Right lobe of liver (tissue), 6 donors: ENCODE measurements at regions not wholly inside any gene's neighbourhood (a gene's known extent, or its start where the extent isn't known, plus 50 kb on each side); places are given as distances from the start of the nearest gene placed in this dataset.

ENCODE experiments used
- ATAC-seq, 4 donors: fragments of 200-7000 bp; cut with Tn5 transposase; one replicate each; pipeline ENCODE4 v1.9.1; 2020; ENCODE audit warnings: mild to moderate bottlenecking in 4 of 4, moderate library complexity in 4 of 4
- DNase-seq, 3 donors: peaks; one replicate each; pipeline ENCODE4 v3.0.0-alpha.2; 2020
- H3K27ac ChIP-seq, 3 donors: fragments of 200-600 bp; one replicate each; pipeline ENCODE4 v1.8.0; 2022
- H3K27me3 ChIP-seq, 2 donors: fragments of 200-600 bp; one replicate each; pipeline ENCODE4 v1.8.0; 2022
- H3K36me3 ChIP-seq, 4 donors: fragments of 200-600 bp; sonication (generic) in 1 of 4; one replicate each; pipeline versions ENCODE4 v1.5.1 to v1.8.0; 2017 to 2022; ENCODE audit warnings: control low read depth in 1 of 4
- H3K4me1 ChIP-seq, 4 donors: fragments of 200-600 bp; sonication (generic) in 1 of 4; one replicate each; pipeline versions ENCODE4 v1.5.1 to v1.8.0; 2017 to 2022; ENCODE audit warnings: control low read depth in 1 of 4
- H3K4me3 ChIP-seq, 3 donors: fragments of 200-600 bp; one replicate each; pipeline ENCODE4 v1.8.0; 2022
- H3K9me3 ChIP-seq, 4 donors: fragments of 200-600 bp; sonication (generic) in 1 of 4; one replicate each; pipeline versions ENCODE4 v1.5.1 to v1.8.0; 2017 to 2022; ENCODE audit warnings: control low read depth in 1 of 4
- CTCF ChIP-seq, 4 donors: fragments of 200-600 bp in 3 of 4; fragments of 450-650 bp in 1 of 4; IDR thresholded peaks; one replicate each; pipeline versions ENCODE4 v1.5.1 to v1.8.0; 2016 to 2022; ENCODE audit warnings: antibody characterized with exemption in 4 of 4, mild to moderate bottlenecking in 2 of 4
- POLR2A ChIP-seq: fragments of 450-650 bp; IDR thresholded peaks from one replicate; pipeline ENCODE4 v1.6.1; 2017; ENCODE audit warnings: antibody characterized with exemption, mild to moderate bottlenecking
- WGBS: methylation state at CpG from one replicate; pipeline ENCODE4 v1.1.6; 2018; ENCODE audit warnings: low coverage, low lambda C conversion rate; ENCODE audit not compliant: insufficient coverage; ENCODE audit errors: missing lambda C conversion rate; 5-methylcytosine and 5-hydroxymethylcytosine counted together
- intact Hi-C, 2 donors: fragments of 100-400 bp; cut with DNase I; formaldehyde crosslinking; loops; one replicate each; pipeline versions ENCODE4 v1.11.2 to v1.14.1; 2022
- donor health status: DM: no; HTN: yes; CAD: no.
- donor health status: DM: no; HTN: no; CAD: no.
- donor health status: DM: no; HTN: no; CAD: no.
- donor health status: DM: no; HTN: yes; CAD: no.
- donor health status: DM: no; HTN: yes; CAD: no.

- no peaks in the 10 kb centered on the region for H3K36me3 ChIP-seq
- ATAC-seq (peak in 1 of 4 donors; percentile 33), DNase-seq (peak in 1 of 3 donors; percentile 47)
- H3K9me3 ChIP-seq, result no peaks in the 10 kb centered on the region
- H3K4me1 ChIP-seq, result no peaks in the 10 kb centered on the region
- intact Hi-C loops, result no loop called here
- 66% methylated on average over 6 of the region's 11 CpGs for WGBS
- no peak overlapping the region for H3K4me3 ChIP-seq
- TF ChIP-seq POLR2A (no peak), CTCF (IDR thresholded peaks at IDR 0.05) (no peak)
- no peak overlapping the region for H3K27ac ChIP-seq
- no peaks in the 10 kb centered on the region for H3K27me3 ChIP-seq
Measured at GRCh38 chr13:85853901-85854663, 54.9 kb upstream of the SLITRK6 start.

- ATAC-seq, result peak in 1 of 4 donors; percentile 30
- 53% methylated on average over 2 of the region's 8 CpGs for WGBS
- H3K9me3 ChIP-seq, result no peaks in the 10 kb centered on the region
- intact Hi-C loops, result no loop called here
- no peaks in the 10 kb centered on the region for H3K27me3 ChIP-seq
- H3K27ac ChIP-seq, result no peak overlapping the region
- H3K4me3 ChIP-seq, result no peak overlapping the region
- H3K4me1 ChIP-seq, result no peaks in the 10 kb centered on the region
- no peak for TF ChIP-seq CTCF (IDR thresholded peaks at IDR 0.05)
- no peak for TF ChIP-seq POLR2A
- no peaks in the 10 kb centered on the region for H3K36me3 ChIP-seq
- DNase-seq, result peak in 1 of 3 donors; percentile 27
Measured at GRCh38 chr13:85853161-85853894, 54.1 kb upstream of the SLITRK6 start.
